ENCODE measurements at regions not wholly inside any gene's neighbourhood (a gene's known extent, or its start where the extent isn't known, plus 50 kb on each side); places are given as distances from the start of the nearest gene placed in this dataset.

DNA sequence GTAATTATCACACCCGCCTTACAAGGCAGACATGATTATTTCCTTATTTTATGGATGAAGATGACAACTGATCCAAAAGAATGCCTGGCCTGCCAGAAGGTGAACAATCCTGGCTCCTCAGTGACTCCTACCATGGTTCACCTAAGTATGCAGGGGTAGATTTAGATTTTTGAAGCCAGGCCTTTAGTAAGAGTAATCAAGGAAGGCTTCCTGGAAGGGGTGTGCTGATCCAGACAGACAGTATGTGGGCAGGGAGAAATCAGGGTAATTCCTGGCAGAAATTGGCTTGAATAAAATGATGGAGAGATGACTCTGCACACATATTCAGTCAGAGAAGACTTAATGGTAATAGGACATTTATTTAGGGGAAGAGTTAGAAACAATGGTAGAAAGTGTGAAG is 637.7 kb upstream of the FANCL start:
- H3K9ac ChIP-seq (ENCODE audit: low read length), result no peak overlapping the region
- Mint-ChIP-seq H3K27ac (no peak overlapping the region), H3K9me3 (ENCODE audit: insufficient read depth) (no peaks in the 10 kb centered on the region), H3K4me3 (no peak overlapping the region), H3K4me1 (no peaks in the 10 kb centered on the region), H3K27me3 (peaks cover 4% of the 10 kb centered on the region)
- no peaks in the 10 kb centered on the region for H3K27me3 ChIP-seq (replicated peaks in 1 of 4; ENCODE audit: control extremely low read depth in 1 of 4, control insufficient read depth in 3 of 4, insufficient read depth in 4 of 4, low read length in 3 of 4)
- no CpG with 5 or more reads among the region's 1 CpG for WGBS (ENCODE audit: insufficient coverage)
- no peaks in the 10 kb centered on the region for H3K36me3 ChIP-seq (replicated peaks in 1 of 2; ENCODE audit: control extremely low read depth in 1 of 2, control insufficient read depth in 1 of 2, extremely low read depth in 1 of 2, insufficient read depth in 2 of 2, low read length in 1 of 2)
- TF ChIP-seq, protein P1, sequence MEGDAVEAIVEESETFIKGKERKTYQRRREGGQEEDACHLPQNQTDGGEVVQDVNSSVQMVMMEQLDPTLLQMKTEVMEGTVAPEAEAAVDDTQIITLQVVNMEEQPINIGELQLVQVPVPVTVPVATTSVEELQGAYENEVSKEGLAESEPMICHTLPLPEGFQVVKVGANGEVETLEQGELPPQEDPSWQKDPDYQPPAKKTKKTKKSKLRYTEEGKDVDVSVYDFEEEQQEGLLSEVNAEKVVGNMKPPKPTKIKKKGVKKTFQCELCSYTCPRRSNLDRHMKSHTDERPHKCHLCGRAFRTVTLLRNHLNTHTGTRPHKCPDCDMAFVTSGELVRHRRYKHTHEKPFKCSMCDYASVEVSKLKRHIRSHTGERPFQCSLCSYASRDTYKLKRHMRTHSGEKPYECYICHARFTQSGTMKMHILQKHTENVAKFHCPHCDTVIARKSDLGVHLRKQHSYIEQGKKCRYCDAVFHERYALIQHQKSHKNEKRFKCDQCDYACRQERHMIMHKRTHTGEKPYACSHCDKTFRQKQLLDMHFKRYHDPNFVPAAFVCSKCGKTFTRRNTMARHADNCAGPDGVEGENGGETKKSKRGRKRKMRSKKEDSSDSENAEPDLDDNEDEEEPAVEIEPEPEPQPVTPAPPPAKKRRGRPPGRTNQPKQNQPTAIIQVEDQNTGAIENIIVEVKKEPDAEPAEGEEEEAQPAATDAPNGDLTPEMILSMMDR (IDR thresholded peaks at IDR 0.05), result no peak
- TF ChIP-seq EZH2 (IDR thresholded peaks at IDR 0.05; ENCODE audit: borderline replicate concordance, insufficient read depth, low read depth, low read length, poor library complexity, severe bottlenecking), result no peak
- H3K4me2 ChIP-seq (replicated peaks; ENCODE audit: low read depth, low read length, poor library complexity, severe bottlenecking), result no peak overlapping the region
- intact Hi-C loops (cut with micrococcal nuclease), result no loop called here
- no peaks in the 10 kb centered on the region for H4K20me1 ChIP-seq (ENCODE audit: control insufficient read depth, insufficient read depth, low read length, poor library complexity, severe bottlenecking)
- CTCF ChIA-PET, result no interaction called here
- H3K27ac ChIP-seq (ENCODE audit: low read length in 2 of 2), result no peak overlapping the region
- no peaks in the 10 kb centered on the region for H3K79me2 ChIP-seq (ENCODE audit: control insufficient read depth, insufficient read depth, low read length)
- POLR2A ChIA-PET, result no interaction called here
- no peak for ATAC-seq (ENCODE audit: low read depth)
- no peaks in the 10 kb centered on the region for H3K4me1 ChIP-seq (ENCODE audit: control insufficient read depth in 2 of 2, insufficient read depth in 2 of 2, low read length in 2 of 2)
- no peak overlapping the region for H3K4me3 ChIP-seq (ENCODE audit: control extremely low read depth in 1 of 5, extremely low read depth in 1 of 5, insufficient read depth in 1 of 5, low read depth in 2 of 5, low read length in 4 of 5)
- no peak for DNase-seq
- H3K9me3 ChIP-seq (ENCODE audit: control extremely low read depth in 1 of 3, control insufficient read depth in 2 of 3, insufficient read depth in 1 of 3, low read length in 2 of 3), result no peaks in the 10 kb centered on the region
- H2AFZ ChIP-seq (ENCODE audit: insufficient read depth, low read depth, low read length, poor library complexity, severe bottlenecking), result no peak overlapping the region

DNA sequence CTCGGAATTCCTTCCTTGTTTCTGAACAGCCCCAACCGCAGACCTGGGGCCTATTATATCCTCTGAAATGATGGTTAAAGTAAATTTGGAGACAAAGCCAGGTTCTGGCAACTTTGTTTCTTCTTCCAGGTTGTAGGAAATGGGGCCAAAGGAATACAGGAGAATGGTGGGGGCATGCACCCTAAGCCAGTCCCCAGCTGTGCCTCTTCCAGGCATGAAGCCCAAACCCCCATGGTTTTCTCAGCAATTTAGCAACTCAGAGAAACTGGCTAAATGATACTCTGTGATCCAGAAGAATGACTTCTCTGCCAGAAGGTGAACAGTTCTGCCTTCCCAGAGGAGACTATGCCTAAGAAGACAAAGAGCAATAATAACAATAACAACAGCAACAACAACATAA is 635.0 kb upstream of the FANCL start:
- Mint-ChIP-seq H3K4me1 (peaks cover 2% of the 10 kb centered on the region), H3K9me3 (ENCODE audit: insufficient read depth) (no peaks in the 10 kb centered on the region), H3K27me3 (peaks cover 4% of the 10 kb centered on the region), H3K27ac (no peak overlapping the region), H3K4me3 (no peak overlapping the region)
- Histone ChIP-seq H3K4me1 (ENCODE audit: control insufficient read depth in 2 of 2, insufficient read depth in 2 of 2, low read length in 2 of 2) (no peaks in the 10 kb centered on the region), H4K20me1 (ENCODE audit: control insufficient read depth, insufficient read depth, low read length, poor library complexity, severe bottlenecking) (no peaks in the 10 kb centered on the region), H3K4me3 (ENCODE audit: control extremely low read depth in 1 of 5, extremely low read depth in 1 of 5, insufficient read depth in 1 of 5, low read depth in 2 of 5, low read length in 4 of 5) (no peak overlapping the region), H2AFZ (ENCODE audit: insufficient read depth, low read depth, low read length, poor library complexity, severe bottlenecking) (no peak overlapping the region), H3K27me3 (replicated peaks in 1 of 4; ENCODE audit: control extremely low read depth in 1 of 4, control insufficient read depth in 3 of 4, insufficient read depth in 4 of 4, low read length in 3 of 4) (no peaks in the 10 kb centered on the region), H3K9ac (ENCODE audit: low read length) (no peak overlapping the region), H3K27ac (ENCODE audit: low read length in 2 of 2) (no peak overlapping the region), H3K79me2 (ENCODE audit: control insufficient read depth, insufficient read depth, low read length) (no peaks in the 10 kb centered on the region), H3K4me2 (replicated peaks; ENCODE audit: low read depth, low read length, poor library complexity, severe bottlenecking) (no peak overlapping the region), H3K36me3 (replicated peaks in 1 of 2; ENCODE audit: control extremely low read depth in 1 of 2, control insufficient read depth in 1 of 2, extremely low read depth in 1 of 2, insufficient read depth in 2 of 2, low read length in 1 of 2) (no peaks in the 10 kb centered on the region), H3K9me3 (ENCODE audit: control extremely low read depth in 1 of 3, control insufficient read depth in 2 of 3, insufficient read depth in 1 of 3, low read length in 2 of 3) (no peaks in the 10 kb centered on the region)
- ATAC-seq (ENCODE audit: low read depth) (no peak), DNase-seq (no peak)
- intact Hi-C loops (cut with micrococcal nuclease), result no loop called here
- ChIA-PET POLR2A (no interaction called here), CTCF (interaction anchor here (0.5 kb wide), 1 partner anchor 113 kb away, joined by 3 read pairs; no protein-coding TSS in a partner anchor)
- TF ChIP-seq EZH2 (IDR thresholded peaks at IDR 0.05; ENCODE audit: borderline replicate concordance, insufficient read depth, low read depth, low read length, poor library complexity, severe bottlenecking), result no peak
- TF ChIP-seq, protein P1 (IDR thresholded peaks at IDR 0.05), result no peak
- WGBS (ENCODE audit: insufficient coverage), result no CpG with 5 or more reads among the region's 2 CpGs
